HG03378 (cell line): ENCODE measurements at regions not wholly inside any gene's neighbourhood (a gene's known extent, or its start where the extent isn't known, plus 50 kb on each side); places are given as distances from the start of the nearest gene placed in this dataset.
A peak's percentile ranks its signal among the peaks of the same experiment; 100 is the strongest.

Experiments
- ATAC-seq: cut with Tn5 transposase; IDR thresholded peaks from one replicate; pipeline ENCODE4 v1.9.1; 2021; ENCODE audit warnings: mild to moderate bottlenecking, moderate library complexity; ENCODE audit not compliant: unreplicated experiment

- no peak for ATAC-seq
Measured at GRCh38 chr2:8623958-8624591, 57.8 kb upstream of the ID2 start.

- no peak for ATAC-seq
Measured at GRCh38 chr2:8624855-8625398, 56.9 kb upstream of the ID2 start.

- no peak for ATAC-seq
Measured at GRCh38 chr2:8625399-8626300, 56.2 kb upstream of the ID2 start.

- ATAC-seq = no peak
Measured at GRCh38 chr2:8626572-8626971, 55.3 kb upstream of the ID2 start.

GRCh38 chr2:8627019-8627691 lies 54.7 kb upstream of the ID2 start:
- ATAC-seq = no peak

GRCh38 chr2:8627692-8628085 lies 54.2 kb upstream of the ID2 start:
- ATAC-seq = no peak

- ATAC-seq = no peak
Measured at GRCh38 chr2:8628179-8628865, 53.5 kb upstream of the ID2 start.

- ATAC-seq = peak; percentile 55
Measured at GRCh38 chr2:8628866-8629209, 53.0 kb upstream of the ID2 start.

GRCh38 chr2:8629402-8629801 lies 52.5 kb upstream of the ID2 start:
- no peak for ATAC-seq

- no peak for ATAC-seq
Measured at GRCh38 chr2:8630676-8631464, 51.0 kb upstream of the ID2 start.

GRCh38 chr2:8631465-8632005 lies 50.3 kb upstream of the ID2 start:
- no peak for ATAC-seq
